GM23338 (cell line): ENCODE measurements at regions not wholly inside any gene's neighbourhood (a gene's known extent, or its start where the extent isn't known, plus 50 kb on each side); places are given as distances from the start of the nearest gene placed in this dataset.

Experiments used
- EZH2 ChIP-seq: fragments of 200-600 bp; sonication (generic); IDR thresholded peaks from one replicate; pipeline ENCODE4 v1.8.0; 2017; ENCODE audit warnings: antibody characterized with exemption, mild to moderate bottlenecking, low read depth; ENCODE audit not compliant: unreplicated experiment
- EZH2phosphoT487 ChIP-seq: fragments of 200-600 bp; sonication (generic); IDR thresholded peaks from one replicate; pipeline ENCODE4 v1.8.1; 2018; ENCODE audit warnings: antibody characterized with exemption; ENCODE audit not compliant: unreplicated experiment
- NANOG ChIP-seq: IDR thresholded peaks from 2 replicates; pipeline ENCODE4 v1.6.1; 2016; ENCODE audit warnings: antibody characterized with exemption, borderline replicate concordance
- POLR2AphosphoS5 ChIP-seq: IDR thresholded peaks from 2 replicates; pipeline ENCODE4 v1.6.1; 2016; ENCODE audit warnings: antibody characterized with exemption, low read depth
- STAT1 ChIP-seq: IDR thresholded peaks from one replicate; pipeline ENCODE4 v1.6.1; 2016; ENCODE audit warnings: antibody characterized with exemption; ENCODE audit not compliant: unreplicated experiment
- ZNF331 ChIP-seq: fragments of 250-450 bp; sonication (Bioruptor Pico); IDR thresholded peaks from 2 replicates; pipeline ENCODE4 v1.5.0; 2020; ENCODE audit warnings: low read depth, mild to moderate bottlenecking, moderate library complexity
- TF ChIP-seq, protein P1 (sequence below): fragments of 250-450 bp; sonication (Bioruptor Pico); IDR thresholded peaks from 2 replicates; pipeline ENCODE4 v1.5.0; 2020; ENCODE audit warnings: mild to moderate bottlenecking, moderate library complexity
- TF ChIP-seq, protein P2 (sequence below), 2 experiments: fragments of 200-600 bp in 1 of 2; sonication (generic) in 1 of 2; conservative IDR thresholded peaks; 2 replicates each; pipeline versions ENCODE4 v1.5.1 to v1.6.1; 2016 to 2017; ENCODE audit warnings: antibody characterized with exemption in 2 of 2, low read depth in 2 of 2, mild to moderate bottlenecking in 2 of 2, moderate library complexity in 1 of 2
- TF ChIP-seq, protein P3 (sequence below): IDR thresholded peaks from 2 replicates; pipeline ENCODE4 v1.6.1; 2016; ENCODE audit warnings: antibody characterized with exemption

DNA sequence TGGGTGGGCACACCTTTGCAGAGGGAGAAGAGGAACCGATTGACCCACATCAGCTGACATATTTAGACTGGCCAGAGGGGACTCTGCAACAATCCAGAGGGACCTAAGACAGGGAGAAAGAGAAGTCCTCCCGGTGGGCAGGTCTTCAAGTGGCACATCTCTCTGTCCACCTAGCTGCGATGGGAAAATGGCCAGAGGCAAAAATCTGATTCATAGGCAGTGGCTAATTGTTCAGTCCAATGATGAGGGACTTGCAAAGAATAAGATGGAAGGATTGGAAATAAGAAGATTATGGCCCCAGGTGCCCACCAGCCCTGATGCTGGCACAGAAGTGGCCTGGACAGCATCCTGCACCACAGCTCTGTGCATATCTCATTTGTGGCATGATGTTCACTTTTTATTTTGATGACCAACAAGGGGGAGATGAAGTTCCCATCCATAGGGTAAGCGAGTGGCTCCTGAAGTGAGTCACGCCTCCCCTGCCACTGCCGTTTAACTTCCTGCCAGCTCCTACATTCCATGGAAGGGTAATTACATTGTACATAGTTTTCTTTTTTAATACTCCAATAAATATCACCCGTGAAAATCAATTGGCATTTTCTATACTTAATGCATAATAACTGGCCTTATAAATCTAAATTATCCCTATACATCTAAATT is 659.6 kb downstream of the MATN1 start (continued):
- TF ChIP-seq, protein P1, sequence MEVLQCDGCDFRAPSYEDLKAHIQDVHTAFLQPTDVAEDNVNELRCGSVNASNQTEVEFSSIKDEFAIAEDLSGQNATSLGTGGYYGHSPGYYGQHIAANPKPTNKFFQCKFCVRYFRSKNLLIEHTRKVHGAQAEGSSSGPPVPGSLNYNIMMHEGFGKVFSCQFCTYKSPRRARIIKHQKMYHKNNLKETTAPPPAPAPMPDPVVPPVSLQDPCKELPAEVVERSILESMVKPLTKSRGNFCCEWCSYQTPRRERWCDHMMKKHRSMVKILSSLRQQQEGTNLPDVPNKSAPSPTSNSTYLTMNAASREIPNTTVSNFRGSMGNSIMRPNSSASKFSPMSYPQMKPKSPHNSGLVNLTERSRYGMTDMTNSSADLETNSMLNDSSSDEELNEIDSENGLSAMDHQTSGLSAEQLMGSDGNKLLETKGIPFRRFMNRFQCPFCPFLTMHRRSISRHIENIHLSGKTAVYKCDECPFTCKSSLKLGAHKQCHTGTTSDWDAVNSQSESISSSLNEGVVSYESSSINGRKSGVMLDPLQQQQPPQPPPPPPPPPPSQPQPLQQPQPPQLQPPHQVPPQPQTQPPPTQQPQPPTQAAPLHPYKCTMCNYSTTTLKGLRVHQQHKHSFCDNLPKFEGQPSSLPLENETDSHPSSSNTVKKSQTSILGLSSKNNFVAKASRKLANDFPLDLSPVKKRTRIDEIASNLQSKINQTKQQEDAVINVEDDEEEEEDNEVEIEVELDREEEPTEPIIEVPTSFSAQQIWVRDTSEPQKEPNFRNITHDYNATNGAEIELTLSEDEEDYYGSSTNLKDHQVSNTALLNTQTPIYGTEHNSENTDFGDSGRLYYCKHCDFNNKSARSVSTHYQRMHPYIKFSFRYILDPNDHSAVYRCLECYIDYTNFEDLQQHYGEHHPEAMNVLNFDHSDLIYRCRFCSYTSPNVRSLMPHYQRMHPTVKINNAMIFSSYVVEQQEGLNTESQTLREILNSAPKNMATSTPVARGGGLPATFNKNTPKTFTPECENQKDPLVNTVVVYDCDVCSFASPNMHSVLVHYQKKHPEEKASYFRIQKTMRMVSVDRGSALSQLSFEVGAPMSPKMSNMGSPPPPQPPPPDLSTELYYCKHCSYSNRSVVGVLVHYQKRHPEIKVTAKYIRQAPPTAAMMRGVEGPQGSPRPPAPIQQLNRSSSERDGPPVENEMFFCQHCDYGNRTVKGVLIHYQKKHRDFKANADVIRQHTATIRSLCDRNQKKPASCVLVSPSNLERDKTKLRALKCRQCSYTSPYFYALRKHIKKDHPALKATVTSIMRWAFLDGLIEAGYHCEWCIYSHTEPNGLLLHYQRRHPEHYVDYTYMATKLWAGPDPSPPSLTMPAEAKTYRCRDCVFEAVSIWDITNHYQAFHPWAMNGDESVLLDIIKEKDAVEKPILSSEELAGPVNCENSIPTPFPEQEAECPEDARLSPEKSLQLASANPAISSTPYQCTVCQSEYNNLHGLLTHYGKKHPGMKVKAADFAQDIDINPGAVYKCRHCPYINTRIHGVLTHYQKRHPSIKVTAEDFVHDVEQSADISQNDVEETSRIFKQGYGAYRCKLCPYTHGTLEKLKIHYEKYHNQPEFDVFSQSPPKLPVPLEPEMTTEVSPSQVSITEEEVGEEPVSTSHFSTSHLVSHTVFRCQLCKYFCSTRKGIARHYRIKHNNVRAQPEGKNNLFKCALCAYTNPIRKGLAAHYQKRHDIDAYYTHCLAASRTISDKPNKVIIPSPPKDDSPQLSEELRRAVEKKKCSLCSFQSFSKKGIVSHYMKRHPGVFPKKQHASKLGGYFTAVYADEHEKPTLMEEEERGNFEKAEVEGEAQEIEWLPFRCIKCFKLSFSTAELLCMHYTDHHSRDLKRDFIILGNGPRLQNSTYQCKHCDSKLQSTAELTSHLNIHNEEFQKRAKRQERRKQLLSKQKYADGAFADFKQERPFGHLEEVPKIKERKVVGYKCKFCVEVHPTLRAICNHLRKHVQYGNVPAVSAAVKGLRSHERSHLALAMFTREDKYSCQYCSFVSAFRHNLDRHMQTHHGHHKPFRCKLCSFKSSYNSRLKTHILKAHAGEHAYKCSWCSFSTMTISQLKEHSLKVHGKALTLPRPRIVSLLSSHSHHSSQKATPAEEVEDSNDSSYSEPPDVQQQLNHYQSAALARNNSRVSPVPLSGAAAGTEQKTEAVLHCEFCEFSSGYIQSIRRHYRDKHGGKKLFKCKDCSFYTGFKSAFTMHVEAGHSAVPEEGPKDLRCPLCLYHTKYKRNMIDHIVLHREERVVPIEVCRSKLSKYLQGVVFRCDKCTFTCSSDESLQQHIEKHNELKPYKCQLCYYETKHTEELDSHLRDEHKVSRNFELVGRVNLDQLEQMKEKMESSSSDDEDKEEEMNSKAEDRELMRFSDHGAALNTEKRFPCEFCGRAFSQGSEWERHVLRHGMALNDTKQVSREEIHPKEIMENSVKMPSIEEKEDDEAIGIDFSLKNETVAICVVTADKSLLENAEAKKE = no peak
- TF ChIP-seq, protein P2, sequence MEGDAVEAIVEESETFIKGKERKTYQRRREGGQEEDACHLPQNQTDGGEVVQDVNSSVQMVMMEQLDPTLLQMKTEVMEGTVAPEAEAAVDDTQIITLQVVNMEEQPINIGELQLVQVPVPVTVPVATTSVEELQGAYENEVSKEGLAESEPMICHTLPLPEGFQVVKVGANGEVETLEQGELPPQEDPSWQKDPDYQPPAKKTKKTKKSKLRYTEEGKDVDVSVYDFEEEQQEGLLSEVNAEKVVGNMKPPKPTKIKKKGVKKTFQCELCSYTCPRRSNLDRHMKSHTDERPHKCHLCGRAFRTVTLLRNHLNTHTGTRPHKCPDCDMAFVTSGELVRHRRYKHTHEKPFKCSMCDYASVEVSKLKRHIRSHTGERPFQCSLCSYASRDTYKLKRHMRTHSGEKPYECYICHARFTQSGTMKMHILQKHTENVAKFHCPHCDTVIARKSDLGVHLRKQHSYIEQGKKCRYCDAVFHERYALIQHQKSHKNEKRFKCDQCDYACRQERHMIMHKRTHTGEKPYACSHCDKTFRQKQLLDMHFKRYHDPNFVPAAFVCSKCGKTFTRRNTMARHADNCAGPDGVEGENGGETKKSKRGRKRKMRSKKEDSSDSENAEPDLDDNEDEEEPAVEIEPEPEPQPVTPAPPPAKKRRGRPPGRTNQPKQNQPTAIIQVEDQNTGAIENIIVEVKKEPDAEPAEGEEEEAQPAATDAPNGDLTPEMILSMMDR (conservative IDR thresholded peaks at IDR 0.05; ENCODE audit: low read depth in 2 of 2) = no peak
- TF ChIP-seq, protein P3, sequence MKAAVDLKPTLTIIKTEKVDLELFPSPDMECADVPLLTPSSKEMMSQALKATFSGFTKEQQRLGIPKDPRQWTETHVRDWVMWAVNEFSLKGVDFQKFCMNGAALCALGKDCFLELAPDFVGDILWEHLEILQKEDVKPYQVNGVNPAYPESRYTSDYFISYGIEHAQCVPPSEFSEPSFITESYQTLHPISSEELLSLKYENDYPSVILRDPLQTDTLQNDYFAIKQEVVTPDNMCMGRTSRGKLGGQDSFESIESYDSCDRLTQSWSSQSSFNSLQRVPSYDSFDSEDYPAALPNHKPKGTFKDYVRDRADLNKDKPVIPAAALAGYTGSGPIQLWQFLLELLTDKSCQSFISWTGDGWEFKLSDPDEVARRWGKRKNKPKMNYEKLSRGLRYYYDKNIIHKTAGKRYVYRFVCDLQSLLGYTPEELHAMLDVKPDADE = no peak
- no peak for TF ChIP-seq STAT1
- no peak for TF ChIP-seq POLR2AphosphoS5
- no peak for TF ChIP-seq EZH2phosphoT487
- TF ChIP-seq NANOG = no peak
- no peak for TF ChIP-seq ZNF331 (CRISPR knock-in tag)
- TF ChIP-seq EZH2 = no peak
